IMR-90 (cell line): ENCODE measurements at regions not wholly inside any gene's neighbourhood (a gene's known extent, or its start where the extent isn't known, plus 50 kb on each side); places are given as distances from the start of the nearest gene placed in this dataset.

Source experiments
- ATAC-seq: fragments of 200-7000 bp; cut with Tn5 transposase; 2 replicates; pipeline ENCODE4 v1.9.1; 2020; ENCODE audit warnings: low read depth, mild to moderate bottlenecking, moderate library complexity
- BruUV-seq: library from RNA; stranded (reverse); fragments of 400-500 nt; replicated peaks from 2 replicates; lab custom pipeline; 2021; lab: Mats Ljungman, UMichigan
- CTCF ChIA-PET: fragments of 300-600 bp; formaldehyde crosslinking; extraction: SDS; loops from one replicate; lab custom pipeline; 2021; ENCODE audit warnings: antibody characterized with exemption; lab: Yijun Ruan, JAX
- POLR2A ChIA-PET: fragments of 300-600 bp; sonication (Branson Sonifier 250); formaldehyde crosslinking; loops from one replicate; lab custom pipeline; 2022; ENCODE audit warnings: antibody characterized with exemption; ENCODE audit not compliant: unreplicated experiment; lab: Charles Lee
- DNase-seq: peaks from one replicate; pipeline ENCODE4 v3.0.0; 2013
- H2AFZ ChIP-seq: replicated peaks from 2 replicates; pipeline ENCODE3; 2013; ENCODE audit warnings: low read length, mild to moderate bottlenecking; ENCODE audit not compliant: poor library complexity
- H2AK5ac ChIP-seq: 2 replicates; pipeline ENCODE4 v1.6.1; 2013; ENCODE audit warnings: low read depth, low read length, inconsistent platforms
- H2AK9ac ChIP-seq: replicated peaks from 2 replicates; pipeline ENCODE3; 2013; ENCODE audit warnings: mild to moderate bottlenecking, low read depth, low read length, moderate library complexity; ENCODE audit not compliant: poor library complexity
- H2BK120ac ChIP-seq: 2 replicates; pipeline ENCODE4 v1.6.1; 2013; ENCODE audit warnings: low read depth, low read length, inconsistent platforms
- H2BK15ac ChIP-seq: 3 replicates; pipeline ENCODE4 v1.6.1; 2013; ENCODE audit warnings: low read depth, low read length, inconsistent platforms
- H2BK20ac ChIP-seq: 2 replicates; pipeline ENCODE4 v1.6.1; 2013; ENCODE audit warnings: low read depth, mild to moderate bottlenecking, inconsistent platforms, low read length, moderate library complexity
- H2BK5ac ChIP-seq: 2 replicates; pipeline ENCODE4 v1.6.1; 2013; ENCODE audit warnings: mild to moderate bottlenecking, low read depth, low read length, inconsistent platforms; ENCODE audit not compliant: poor library complexity, severe bottlenecking
- H3K14ac ChIP-seq: replicated peaks from 2 replicates; pipeline ENCODE4 v1.6.1; 2013; ENCODE audit warnings: low read depth, low read length, inconsistent platforms
- H3K18ac ChIP-seq: 2 replicates; pipeline ENCODE4 v1.6.1; 2013; ENCODE audit warnings: low read depth, low read length, control low read depth
- H3K23ac ChIP-seq: 2 replicates; pipeline ENCODE4 v1.6.1; 2013; ENCODE audit warnings: low read depth, low read length, inconsistent platforms
- H3K27ac ChIP-seq: 2 replicates; pipeline ENCODE4 v1.5.1; 2013; ENCODE audit warnings: mild to moderate bottlenecking, control low read depth, low read length; ENCODE audit not compliant: insufficient read depth
- H3K27me3 ChIP-seq: 2 replicates; pipeline ENCODE4 v1.6.1; 2013; ENCODE audit warnings: low read length; ENCODE audit not compliant: control insufficient read depth, insufficient read depth
- H3K36me3 ChIP-seq: 2 replicates; pipeline ENCODE4 v1.6.1; 2013; ENCODE audit warnings: low read length, mixed read lengths; ENCODE audit not compliant: control insufficient read depth, insufficient read depth
- H3K4ac ChIP-seq: 2 replicates; pipeline ENCODE4 v1.6.1; 2013; ENCODE audit warnings: low read depth, low read length, inconsistent platforms
- H3K4me1 ChIP-seq: 2 replicates; pipeline ENCODE4 v1.6.1; 2013; ENCODE audit warnings: low read length, mixed read lengths; ENCODE audit not compliant: control insufficient read depth, insufficient read depth
- H3K4me2 ChIP-seq: 2 replicates; pipeline ENCODE4 v1.6.1; 2013; ENCODE audit warnings: low read depth, mild to moderate bottlenecking, control low read depth, low read length, moderate library complexity
- H3K4me3 ChIP-seq: 2 replicates; pipeline ENCODE4 v1.5.1; 2013; ENCODE audit warnings: low read depth, mild to moderate bottlenecking, control low read depth, low read length, moderate library complexity; ENCODE audit not compliant: insufficient read depth
- H3K56ac ChIP-seq: 2 replicates; pipeline ENCODE4 v1.6.1; 2013; ENCODE audit warnings: low read length, inconsistent platforms; ENCODE audit not compliant: insufficient read depth; ENCODE audit errors: extremely low read depth
- H3K79me1 ChIP-seq, 2 experiments: 2 replicates each; pipeline ENCODE4 v1.6.1; 2013; ENCODE audit warnings: low read length in 2 of 2, inconsistent platforms in 1 of 2, low read depth in 1 of 2
- H3K9ac ChIP-seq: 2 replicates; pipeline ENCODE4 v1.6.1; 2013; ENCODE audit warnings: low read depth, low read length, control low read depth
- H3K9me1 ChIP-seq: 2 replicates; pipeline ENCODE4 v1.6.1; 2013; ENCODE audit warnings: low read length, inconsistent platforms; ENCODE audit not compliant: insufficient read depth
- H3K9me3 ChIP-seq: 2 replicates; pipeline ENCODE4 v1.6.1; 2013; ENCODE audit warnings: low read length; ENCODE audit not compliant: control insufficient read depth, insufficient read depth
- H4K20me1 ChIP-seq: 2 replicates; pipeline ENCODE4 v1.6.1; 2013; ENCODE audit warnings: low read length, inconsistent platforms; ENCODE audit not compliant: insufficient read depth
- H4K5ac ChIP-seq: 2 replicates; pipeline ENCODE4 v1.6.1; 2013; ENCODE audit warnings: mild to moderate bottlenecking, low read depth, low read length, control low read depth
- H4K8ac ChIP-seq, 2 experiments: 2 replicates each; pipeline ENCODE4 v1.6.1; 2013; ENCODE audit warnings: low read depth in 2 of 2, low read length in 2 of 2, control low read depth in 1 of 2, inconsistent platforms in 1 of 2
- H4K91ac ChIP-seq: 2 replicates; pipeline ENCODE4 v1.6.1; 2013; ENCODE audit warnings: low read depth, low read length, inconsistent platforms; ENCODE audit not compliant: insufficient read depth
- CEBPB ChIP-seq: IDR thresholded peaks from 2 replicates; pipeline ENCODE4 v1.6.1; 2012; ENCODE audit warnings: low read depth, low read length, improper control_type of control experiment
- CHD1 ChIP-seq: IDR thresholded peaks from 2 replicates; pipeline ENCODE4 v1.6.1; 2012; ENCODE audit warnings: low read depth, low read length, improper control_type of control experiment
- ELK1 ChIP-seq: fragments of 150-350 bp; IDR thresholded peaks from 2 replicates; pipeline ENCODE4 v1.6.1; 2016; ENCODE audit warnings: low read depth, mild to moderate bottlenecking, low read length, moderate library complexity, borderline replicate concordance
- FOS ChIP-seq: fragments of 150-350 bp; IDR thresholded peaks from 2 replicates; pipeline ENCODE4 v1.6.1; 2016; ENCODE audit warnings: low read depth, low read length
- MAZ ChIP-seq: IDR thresholded peaks from 2 replicates; pipeline ENCODE4 v1.6.1; 2012; ENCODE audit warnings: low read depth, mild to moderate bottlenecking, low read length, improper control_type of control experiment, moderate library complexity, borderline replicate concordance
- MXI1 ChIP-seq: IDR thresholded peaks from 2 replicates; pipeline ENCODE4 v1.6.1; 2012; ENCODE audit warnings: low read depth, mild to moderate bottlenecking, low read length, moderate library complexity, borderline replicate concordance
- NFE2L2 ChIP-seq: fragments of 150-350 bp; IDR thresholded peaks from 2 replicates; pipeline ENCODE4 v1.6.1; 2016; ENCODE audit warnings: low read depth, mild to moderate bottlenecking, low read length
- POLR2A ChIP-seq: IDR thresholded peaks from 2 replicates; pipeline ENCODE4 v1.6.1; 2012; ENCODE audit warnings: mild to moderate bottlenecking, low read depth, low read length
- RAD21 ChIP-seq: IDR thresholded peaks from 2 replicates; pipeline ENCODE4 v1.6.1; 2012; ENCODE audit warnings: low read length, improper control_type of control experiment
- RCOR1 ChIP-seq: IDR thresholded peaks from 2 replicates; pipeline ENCODE4 v1.6.1; 2012; ENCODE audit warnings: mild to moderate bottlenecking, low read length, improper control_type of control experiment; ENCODE audit not compliant: insufficient replicate concordance
- RFX5 ChIP-seq: IDR thresholded peaks from 2 replicates; pipeline ENCODE4 v1.8.0; 2012; ENCODE audit warnings: low read depth, mild to moderate bottlenecking, low read length, moderate library complexity
- SMC3 ChIP-seq: fragments of 150-350 bp; IDR thresholded peaks from 2 replicates; pipeline ENCODE4 v1.6.1; 2016; ENCODE audit warnings: low read depth, mild to moderate bottlenecking, antibody characterized with exemption, low read length, moderate library complexity
- WGBS, 2 experiments: methylation state at CpG; one replicate each; pipeline versions ENCODE4 v1.1.5 to v1.1.7; 2013; ENCODE audit warnings: missing lambda C conversion rate in 2 of 2; ENCODE audit not compliant: insufficient read length in 1 of 2; ENCODE audit errors: extremely low coverage in 2 of 2; 5-methylcytosine and 5-hydroxymethylcytosine counted together
- dilution Hi-C: fragments of 300-500 bp; cut with HindIII; formaldehyde crosslinking; loops from one replicate; pipeline ENCODE4 v1.14.3; 2018; ENCODE audit warnings: low sequenced_read_pairs; ENCODE audit not compliant: unreplicated experiment
- in situ Hi-C: fragments of 300-500 bp; cut with MboI; formaldehyde crosslinking; loops from 3 replicates; pipeline ENCODE4 v1.14.3; 2019; ENCODE audit warnings: low sequenced_read_pairs, inconsistent platforms, mixed read lengths
- intact Hi-C: fragments of 100-400 bp; cut with micrococcal nuclease; formaldehyde crosslinking; loops from 2 replicates; pipeline ENCODE4 v1.10.0; 2022
- TF ChIP-seq, protein P1 (sequence below): conservative IDR thresholded peaks from 2 replicates; pipeline ENCODE4 v1.5.1; 2012; ENCODE audit warnings: mild to moderate bottlenecking, low read depth, low read length, improper control_type of control experiment

DNA sequence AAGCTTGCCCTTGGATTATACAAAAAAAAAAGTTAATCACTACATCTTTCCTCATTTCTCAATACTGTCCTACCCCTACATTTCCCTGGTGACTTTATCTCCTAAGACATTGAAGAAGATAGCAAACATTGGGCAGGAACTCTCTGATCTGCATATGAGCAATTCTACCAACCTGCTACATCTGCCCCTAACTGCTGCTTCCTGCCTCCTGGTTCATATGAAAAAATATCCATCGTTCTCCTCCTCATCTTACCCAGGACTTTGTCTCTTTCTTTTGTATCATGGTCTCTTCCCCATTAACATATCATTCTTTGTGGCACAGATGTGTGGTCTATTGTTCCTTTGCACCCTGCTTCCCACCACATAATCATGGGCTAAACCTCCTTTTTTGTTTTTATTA lies 139.7 kb upstream of the PCGF5 start:
- no peak overlapping the region for H2BK5ac ChIP-seq
- H3K4me3 ChIP-seq = no peak overlapping the region
- no peaks in the 10 kb centered on the region for H3K36me3 ChIP-seq
- H3K79me1 ChIP-seq = no peaks in the 10 kb centered on the region
- CTCF ChIA-PET = interaction anchor here (0.6 kb wide), 1 partner anchor 170 kb away, joined by 3 read pairs; no protein-coding TSS in a partner anchor
- peaks cover 3% of the 10 kb centered on the region for H3K27me3 ChIP-seq
- no peak overlapping the region for H2AK5ac ChIP-seq
- TF ChIP-seq FOS (no peak), RAD21 (no peak), MXI1 (no peak), MAZ (no peak), NFE2L2 (no peak), CEBPB (no peak), ELK1 (no peak), SMC3 (no peak), RFX5 (no peak), POLR2A (no peak), CHD1 (no peak), RCOR1 (no peak)
- TF ChIP-seq, protein P1, sequence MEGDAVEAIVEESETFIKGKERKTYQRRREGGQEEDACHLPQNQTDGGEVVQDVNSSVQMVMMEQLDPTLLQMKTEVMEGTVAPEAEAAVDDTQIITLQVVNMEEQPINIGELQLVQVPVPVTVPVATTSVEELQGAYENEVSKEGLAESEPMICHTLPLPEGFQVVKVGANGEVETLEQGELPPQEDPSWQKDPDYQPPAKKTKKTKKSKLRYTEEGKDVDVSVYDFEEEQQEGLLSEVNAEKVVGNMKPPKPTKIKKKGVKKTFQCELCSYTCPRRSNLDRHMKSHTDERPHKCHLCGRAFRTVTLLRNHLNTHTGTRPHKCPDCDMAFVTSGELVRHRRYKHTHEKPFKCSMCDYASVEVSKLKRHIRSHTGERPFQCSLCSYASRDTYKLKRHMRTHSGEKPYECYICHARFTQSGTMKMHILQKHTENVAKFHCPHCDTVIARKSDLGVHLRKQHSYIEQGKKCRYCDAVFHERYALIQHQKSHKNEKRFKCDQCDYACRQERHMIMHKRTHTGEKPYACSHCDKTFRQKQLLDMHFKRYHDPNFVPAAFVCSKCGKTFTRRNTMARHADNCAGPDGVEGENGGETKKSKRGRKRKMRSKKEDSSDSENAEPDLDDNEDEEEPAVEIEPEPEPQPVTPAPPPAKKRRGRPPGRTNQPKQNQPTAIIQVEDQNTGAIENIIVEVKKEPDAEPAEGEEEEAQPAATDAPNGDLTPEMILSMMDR = no peak
- no peak overlapping the region for H2AFZ ChIP-seq
- H3K9ac ChIP-seq = no peak overlapping the region
- H2AK9ac ChIP-seq = no peak overlapping the region
- H2BK120ac ChIP-seq = no peak overlapping the region
- no peak overlapping the region for H3K23ac ChIP-seq
- in situ Hi-C loops (no loop called here), intact Hi-C loops (no loop called here), dilution Hi-C loops (no loop called here)
- H3K14ac ChIP-seq = no peak overlapping the region
- BruUV-seq = no TSS peak
- H3K18ac ChIP-seq = no peak overlapping the region
- H3K4me1 ChIP-seq = peaks cover 10% of the 10 kb centered on the region
- H4K91ac ChIP-seq = no peak overlapping the region
- whole genome bisulfite sequencing, 2 experiments = no CpG with 5 or more reads among the region's 1 CpG
- no peaks in the 10 kb centered on the region for H3K9me3 ChIP-seq
- no peak overlapping the region for H3K27ac ChIP-seq
- POLR2A ChIA-PET = no interaction called here
- no peak overlapping the region for H3K4ac ChIP-seq
- no peak overlapping the region for H3K4me2 ChIP-seq
- no peaks in the 10 kb centered on the region for H3K9me1 ChIP-seq
- DNase-seq = no peak
- no peak overlapping the region for H2BK20ac ChIP-seq
- no peak overlapping the region for H4K5ac ChIP-seq
- H3K56ac ChIP-seq = no peak overlapping the region
- no peak overlapping the region for H2BK15ac ChIP-seq
- H4K20me1 ChIP-seq = no peaks in the 10 kb centered on the region
- H4K8ac ChIP-seq = no peak overlapping the region
- ATAC-seq = no peak
